ENCODE measurements at regions not wholly inside any gene's neighbourhood (a gene's known extent, or its start where the extent isn't known, plus 50 kb on each side); places are given as distances from the start of the nearest gene placed in this dataset.

GRCh38 chr11:19499999-19500398, 212.6 kb upstream of the NAV2 start:
- dilution Hi-C loops (cut with HindIII; ENCODE audit: low sequenced_read_pairs, unreplicated experiment) (no loop called here), in situ Hi-C loops (cut with MboI; ENCODE audit: low sequenced_read_pairs) (no loop called here), intact Hi-C loops (cut with micrococcal nuclease) (loop anchor here (2.0 to 5.0 kb wide), 2 partner anchors 57 to 153 kb away; no protein-coding TSS in a partner anchor)
- no peak for TF ChIP-seq RAD21 (IDR thresholded peaks at IDR 0.05; ENCODE audit: low read length)
- TF ChIP-seq MAFK (IDR thresholded peaks at IDR 0.05; ENCODE audit: low read depth, low read length), result no peak
- peak; percentile 43; the same call in 1 of the 2 replicates for TF ChIP-seq USF2 (IDR thresholded peaks at IDR 0.05; ENCODE audit: low read depth, low read length)
- TF ChIP-seq ELK1 (IDR thresholded peaks at IDR 0.05; ENCODE audit: borderline replicate concordance, low read depth, low read length), result no peak
- TF ChIP-seq MXI1 (IDR thresholded peaks at IDR 0.05; ENCODE audit: borderline replicate concordance, low read depth, low read length), result no peak
- POLR2A ChIA-PET (ENCODE audit: unreplicated experiment), result no interaction called here
- peak; percentile 59 for ATAC-seq (ENCODE audit: low read depth)
- Histone ChIP-seq H2AK5ac (ENCODE audit: low read depth, low read length) (no peak overlapping the region), H3K4me3 (ENCODE audit: insufficient read depth, low read depth, low read length) (no peak overlapping the region), H3K4me1 (ENCODE audit: control insufficient read depth, insufficient read depth, low read length) (no peaks in the 10 kb centered on the region), H4K5ac (ENCODE audit: low read depth, low read length) (no peak overlapping the region), H3K23ac (ENCODE audit: low read depth, low read length) (no peak overlapping the region), H3K4me2 (ENCODE audit: low read depth, low read length) (no peak overlapping the region), H3K4ac (ENCODE audit: low read depth, low read length) (no peak overlapping the region), H3K9me1 (ENCODE audit: insufficient read depth, low read length) (no peaks in the 10 kb centered on the region; the same call in 1 of the 2 replicates), H2BK15ac (ENCODE audit: low read depth, low read length) (no peak overlapping the region), H3K36me3 (ENCODE audit: control insufficient read depth, insufficient read depth, low read length) (no peaks in the 10 kb centered on the region), H3K9me3 (ENCODE audit: control insufficient read depth, insufficient read depth, low read length) (peaks cover 4% of the 10 kb centered on the region), H3K56ac (ENCODE audit: extremely low read depth, insufficient read depth, low read length) (no peak overlapping the region), H2AFZ (replicated peaks; ENCODE audit: low read length, poor library complexity) (no peak overlapping the region), H3K79me1 (ENCODE audit: low read depth in 1 of 2, low read length in 2 of 2) (no peaks in the 10 kb centered on the region), H4K91ac (ENCODE audit: insufficient read depth, low read depth, low read length) (no peak overlapping the region), H3K14ac (replicated peaks; ENCODE audit: low read depth, low read length) (no peak overlapping the region), H2AK9ac (replicated peaks; ENCODE audit: low read depth, low read length, poor library complexity) (no peak overlapping the region), H3K18ac (ENCODE audit: low read depth, low read length) (no peak overlapping the region), H3K27me3 (ENCODE audit: control insufficient read depth, insufficient read depth, low read length) (peaks cover 5% of the 10 kb centered on the region), H2BK120ac (ENCODE audit: low read depth, low read length) (no peak overlapping the region), H2BK20ac (ENCODE audit: low read depth, low read length) (no peak overlapping the region), H2BK5ac (ENCODE audit: low read depth, low read length, poor library complexity, severe bottlenecking) (no peak overlapping the region), H3K27ac (ENCODE audit: insufficient read depth, low read length) (no peak overlapping the region), H3K9ac (ENCODE audit: low read depth, low read length) (no peak overlapping the region), H4K8ac (ENCODE audit: low read depth in 2 of 2, low read length in 2 of 2) (no peak overlapping the region), H4K20me1 (ENCODE audit: insufficient read depth, low read length) (no peaks in the 10 kb centered on the region)
- no TSS peak for BruUV-seq (replicated peaks)
- no CpG with 5 or more reads among the region's 3 CpGs for WGBS, 2 experiments (ENCODE audit: extremely low coverage in 2 of 2, insufficient read length in 1 of 2)
- CTCF ChIA-PET, result no interaction called here
- peak; percentile 68 for DNase-seq
